ENCODE measurements at regions not wholly inside any gene's neighbourhood (a gene's known extent, or its start where the extent isn't known, plus 50 kb on each side); places are given as distances from the start of the nearest gene placed in this dataset.

GRCh38 chr4:135239964-135240363, 1038.4 kb upstream of the PABPC4L start:
- no peak overlapping the region for H3K4me3 ChIP-seq (ENCODE audit: low read depth, low read length)
- no peak for TF ChIP-seq CTCF (IDR thresholded peaks at IDR 0.05; ENCODE audit: borderline replicate concordance, insufficient read depth, low read depth, low read length)

GRCh38 chr4:135238940-135239339, 1037.4 kb upstream of the PABPC4L start:
- H3K4me3 ChIP-seq (ENCODE audit: low read depth, low read length), result no peak overlapping the region
- TF ChIP-seq CTCF (IDR thresholded peaks at IDR 0.05; ENCODE audit: borderline replicate concordance, insufficient read depth, low read depth, low read length), result no peak

GRCh38 chr4:135236048-135236447, 1034.5 kb upstream of the PABPC4L start:
- H3K4me3 ChIP-seq (ENCODE audit: low read depth, low read length), result no peak overlapping the region
- TF ChIP-seq CTCF (IDR thresholded peaks at IDR 0.05; ENCODE audit: borderline replicate concordance, insufficient read depth, low read depth, low read length), result no peak

GRCh38 chr4:135227842-135228241, 1026.3 kb upstream of the PABPC4L start:
- TF ChIP-seq CTCF (IDR thresholded peaks at IDR 0.05; ENCODE audit: borderline replicate concordance, insufficient read depth, low read depth, low read length), result no peak
- no peak overlapping the region for H3K4me3 ChIP-seq (ENCODE audit: low read depth, low read length)

- no peak for TF ChIP-seq CTCF (IDR thresholded peaks at IDR 0.05; ENCODE audit: borderline replicate concordance, insufficient read depth, low read depth, low read length)
Observed at GRCh38 chr4:135225551-135225950, 1024.0 kb upstream of the PABPC4L start.

GRCh38 chr4:135210341-135210740, 1008.8 kb upstream of the PABPC4L start:
- TF ChIP-seq CTCF (IDR thresholded peaks at IDR 0.05; ENCODE audit: borderline replicate concordance, insufficient read depth, low read depth, low read length), result no peak
- H3K4me3 ChIP-seq (ENCODE audit: low read depth, low read length), result no peak overlapping the region

More at GRCh38 chr4:135225551-135225950, 1024.0 kb upstream of the PABPC4L start:
- H3K4me3 ChIP-seq (ENCODE audit: low read depth, low read length), result no peak overlapping the region

GRCh38 chr4:135207531-135207930, 1005.9 kb upstream of the PABPC4L start:
- H3K4me3 ChIP-seq (ENCODE audit: low read depth, low read length), result no peak overlapping the region
- no peak for TF ChIP-seq CTCF (IDR thresholded peaks at IDR 0.05; ENCODE audit: borderline replicate concordance, insufficient read depth, low read depth, low read length)

All from GM12875 (cell line).